Prostate gland (tissue), 2 donors: ENCODE measurements at regions not wholly inside any gene's neighbourhood (a gene's known extent, or its start where the extent isn't known, plus 50 kb on each side); places are given as distances from the start of the nearest gene placed in this dataset.

Source experiments
- DNase-seq: peaks from one replicate; pipeline ENCODE4 v3.0.0-alpha.2; 2019; ENCODE audit warnings: low spot score
- H3K27ac ChIP-seq, 2 donors: fragments of 200-600 bp; sonication (generic); 2 replicates each; pipeline ENCODE4 v1.5.1; 2017 to 2019
- H3K27me3 ChIP-seq: fragments of 200-600 bp; sonication (generic); replicated peaks from 2 replicates; pipeline ENCODE4 v1.5.1; 2019; ENCODE audit not compliant: insufficient read depth
- H3K36me3 ChIP-seq, 2 donors: fragments of 200-600 bp; sonication (generic); 1 replicate in 1 of 2; 2 replicates in 1 of 2; pipeline versions ENCODE4 v1.5.1 to v1.8.1; 2017 to 2019
- H3K4me1 ChIP-seq: fragments of 200-600 bp; sonication (generic); replicated peaks from 2 replicates; pipeline ENCODE4 v1.5.1; 2019
- H3K4me3 ChIP-seq, 2 donors: fragments of 200-600 bp; sonication (generic); 2 replicates each; pipeline ENCODE4 v1.5.1; 2017 to 2019
- H3K9me3 ChIP-seq: fragments of 200-600 bp; sonication (generic); 2 replicates; pipeline ENCODE4 v1.5.1; 2017
- CTCF ChIP-seq, 4 experiments: fragments of 200-600 bp in 2 of 4; fragments of 450-650 bp in 2 of 4; sonication (generic) in 2 of 4; IDR thresholded peaks; 1 replicate in 3 of 4; 2 replicates in 1 of 4; pipeline ENCODE4 v1.5.1; 2016 to 2019; ENCODE audit warnings: antibody characterized with exemption in 4 of 4, mild to moderate bottlenecking in 2 of 4, moderate library complexity in 2 of 4
- POLR2A ChIP-seq: fragments of 450-650 bp; IDR thresholded peaks from one replicate; pipeline ENCODE4 v1.6.1; 2016; ENCODE audit warnings: antibody characterized with exemption, mild to moderate bottlenecking
- POLR2AphosphoS5 ChIP-seq: sonication (generic); formaldehyde crosslinking; IDR thresholded peaks from one replicate; pipeline ENCODE4 v1.6.1; 2017; ENCODE audit warnings: antibody characterized with exemption
- WGBS: methylation state at CpG from one replicate; pipeline ENCODE4 v1.1.5; 2018; 5-methylcytosine and 5-hydroxymethylcytosine counted together
- intact Hi-C: fragments of 100-400 bp; cut with DNase I; formaldehyde crosslinking; loops from one replicate; pipeline ENCODE4 v1.14.2; 2022

- Histone ChIP-seq H3K4me1 (no peaks in the 10 kb centered on the region), H3K4me3 (no peak overlapping the region), H3K27me3 (no peaks in the 10 kb centered on the region), H3K27ac (no peak overlapping the region), H3K9me3 (no peaks in the 10 kb centered on the region), H3K36me3 (no peaks in the 10 kb centered on the region)
- DNase-seq, result no peak
- 72% methylated on average over 1 of the region's 1 CpG for WGBS
- intact Hi-C loops, result no loop called here
- no peak for TF ChIP-seq CTCF (IDR thresholded peaks at IDR 0.05)
- no peak for TF ChIP-seq POLR2AphosphoS5
- TF ChIP-seq POLR2A, result no peak
Observed at GRCh38 chr2:193929131-193929530, 1727.9 kb upstream of the SLC39A10 start.

- Histone ChIP-seq H3K4me3 (no peak overlapping the region), H3K9me3 (no peaks in the 10 kb centered on the region), H3K27me3 (no peaks in the 10 kb centered on the region), H3K36me3 (no peaks in the 10 kb centered on the region), H3K27ac (no peak overlapping the region), H3K4me1 (no peaks in the 10 kb centered on the region)
- no peak for DNase-seq
- no peak for TF ChIP-seq POLR2A
- no peak for TF ChIP-seq CTCF (IDR thresholded peaks at IDR 0.05)
- no peak for TF ChIP-seq POLR2AphosphoS5
- intact Hi-C loops, result no loop called here
- WGBS, result 65% methylated on average over 1 of the region's 1 CpG
Observed at GRCh38 chr2:193907561-193907960, 1712.8 kb upstream of the TMEFF2 start.

- Histone ChIP-seq H3K27me3 (no peaks in the 10 kb centered on the region), H3K27ac (no peak overlapping the region), H3K9me3 (no peaks in the 10 kb centered on the region), H3K4me1 (no peaks in the 10 kb centered on the region), H3K4me3 (no peak overlapping the region), H3K36me3 (no peaks in the 10 kb centered on the region)
- intact Hi-C loops, result no loop called here
- TF ChIP-seq CTCF (IDR thresholded peaks at IDR 0.05) (no peak), POLR2A (no peak), POLR2AphosphoS5 (no peak)
- WGBS, result 78% methylated on average over 3 of the region's 3 CpGs
- DNase-seq, result no peak
Observed at GRCh38 chr2:193900292-193900691, 1705.6 kb upstream of the TMEFF2 start.

GRCh38 chr2:193895226-193895625 lies 1700.5 kb upstream of the TMEFF2 start:
- Histone ChIP-seq H3K9me3 (no peaks in the 10 kb centered on the region), H3K27me3 (no peaks in the 10 kb centered on the region), H3K36me3 (no peaks in the 10 kb centered on the region), H3K4me3 (no peak overlapping the region), H3K4me1 (no peaks in the 10 kb centered on the region), H3K27ac (no peak overlapping the region)
- 39% methylated on average over 1 of the region's 1 CpG for WGBS
- intact Hi-C loops, result no loop called here
- no peak for TF ChIP-seq POLR2AphosphoS5
- no peak for TF ChIP-seq CTCF (IDR thresholded peaks at IDR 0.05)
- TF ChIP-seq POLR2A, result no peak
- no peak for DNase-seq

GRCh38 chr2:193894081-193894480 lies 1699.3 kb upstream of the TMEFF2 start:
- H3K4me1 ChIP-seq, result no peaks in the 10 kb centered on the region
- no peak for DNase-seq
- H3K27me3 ChIP-seq, result no peaks in the 10 kb centered on the region
- no peaks in the 10 kb centered on the region for H3K9me3 ChIP-seq
- 34% methylated on average over 1 of the region's 1 CpG for WGBS
- intact Hi-C loops, result no loop called here
- no peak overlapping the region for H3K27ac ChIP-seq
- H3K4me3 ChIP-seq, result no peak overlapping the region
- TF ChIP-seq CTCF (IDR thresholded peaks at IDR 0.05), result no peak
- TF ChIP-seq POLR2A, result no peak
- no peak for TF ChIP-seq POLR2AphosphoS5
- H3K36me3 ChIP-seq, result no peaks in the 10 kb centered on the region
